ENCODE measurements at regions not wholly inside any gene's neighbourhood (a gene's known extent, or its start where the extent isn't known, plus 50 kb on each side); places are given as distances from the start of the nearest gene placed in this dataset.

DNA sequence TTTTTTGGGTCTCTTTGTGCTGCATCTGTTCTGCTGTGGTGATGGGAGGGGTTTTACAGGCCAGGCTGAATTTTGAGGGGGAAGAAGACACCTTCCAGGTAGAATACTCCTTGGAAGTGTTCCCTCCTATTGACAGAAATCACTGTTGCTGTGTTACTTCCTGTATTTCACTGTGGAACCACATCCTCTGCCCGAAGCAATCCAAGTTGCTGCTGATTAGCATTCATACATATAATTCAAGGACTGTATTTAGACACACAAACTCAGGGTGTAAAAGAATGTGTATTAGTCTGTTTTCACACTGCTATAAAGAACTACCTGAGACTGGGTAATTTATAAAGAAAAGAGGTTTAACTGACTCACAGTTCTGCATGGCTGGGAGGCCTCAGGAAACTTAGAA, 50.6 kb upstream of the TMEM244 start:
- TF ChIP-seq CREB1 (CRISPR knock-in tag; IDR thresholded peaks at IDR 0.05; ENCODE audit: low read depth) = no peak
- no peak for TF ChIP-seq POLR2AphosphoS5 (IDR thresholded peaks at IDR 0.05; ENCODE audit: low read depth)
- TF ChIP-seq, protein P1, sequence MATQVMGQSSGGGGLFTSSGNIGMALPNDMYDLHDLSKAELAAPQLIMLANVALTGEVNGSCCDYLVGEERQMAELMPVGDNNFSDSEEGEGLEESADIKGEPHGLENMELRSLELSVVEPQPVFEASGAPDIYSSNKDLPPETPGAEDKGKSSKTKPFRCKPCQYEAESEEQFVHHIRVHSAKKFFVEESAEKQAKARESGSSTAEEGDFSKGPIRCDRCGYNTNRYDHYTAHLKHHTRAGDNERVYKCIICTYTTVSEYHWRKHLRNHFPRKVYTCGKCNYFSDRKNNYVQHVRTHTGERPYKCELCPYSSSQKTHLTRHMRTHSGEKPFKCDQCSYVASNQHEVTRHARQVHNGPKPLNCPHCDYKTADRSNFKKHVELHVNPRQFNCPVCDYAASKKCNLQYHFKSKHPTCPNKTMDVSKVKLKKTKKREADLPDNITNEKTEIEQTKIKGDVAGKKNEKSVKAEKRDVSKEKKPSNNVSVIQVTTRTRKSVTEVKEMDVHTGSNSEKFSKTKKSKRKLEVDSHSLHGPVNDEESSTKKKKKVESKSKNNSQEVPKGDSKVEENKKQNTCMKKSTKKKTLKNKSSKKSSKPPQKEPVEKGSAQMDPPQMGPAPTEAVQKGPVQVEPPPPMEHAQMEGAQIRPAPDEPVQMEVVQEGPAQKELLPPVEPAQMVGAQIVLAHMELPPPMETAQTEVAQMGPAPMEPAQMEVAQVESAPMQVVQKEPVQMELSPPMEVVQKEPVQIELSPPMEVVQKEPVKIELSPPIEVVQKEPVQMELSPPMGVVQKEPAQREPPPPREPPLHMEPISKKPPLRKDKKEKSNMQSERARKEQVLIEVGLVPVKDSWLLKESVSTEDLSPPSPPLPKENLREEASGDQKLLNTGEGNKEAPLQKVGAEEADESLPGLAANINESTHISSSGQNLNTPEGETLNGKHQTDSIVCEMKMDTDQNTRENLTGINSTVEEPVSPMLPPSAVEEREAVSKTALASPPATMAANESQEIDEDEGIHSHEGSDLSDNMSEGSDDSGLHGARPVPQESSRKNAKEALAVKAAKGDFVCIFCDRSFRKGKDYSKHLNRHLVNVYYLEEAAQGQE (IDR thresholded peaks at IDR 0.05; ENCODE audit: unreplicated experiment) = no peak
- ATAC-seq = no peak
- H3K4me1 ChIP-seq (ENCODE audit: insufficient read depth) = no peaks in the 10 kb centered on the region

More for the DNA sequence above, 50.6 kb upstream of the TMEM244 start:
- no peak overlapping the region for H3K4me3 Mint-ChIP-seq
- peaks cover 2% of the 10 kb centered on the region for H3K27me3 Mint-ChIP-seq (ENCODE audit: insufficient read depth, low read depth, poor library complexity)
- no peaks in the 10 kb centered on the region for H3K36me3 Mint-ChIP-seq (ENCODE audit: low read depth)
- no peak overlapping the region for H3K27ac Mint-ChIP-seq
- no peak overlapping the region for H3K27ac ChIP-seq (ENCODE audit: low read depth)
- DNase-seq (ENCODE audit: low spot score) = no peak
- no peak overlapping the region for H3K4me3 ChIP-seq
- peaks cover 5% of the 10 kb centered on the region; the same call in 2 of the 3 replicates for H3K4me1 Mint-ChIP-seq
- no peaks in the 10 kb centered on the region for H3K27me3 ChIP-seq (ENCODE audit: insufficient read depth)
- H3K36me3 ChIP-seq (ENCODE audit: insufficient read depth) = no peaks in the 10 kb centered on the region
- H3F3A ChIP-seq (replicated peaks; ENCODE audit: low read depth) = no peaks in the 10 kb centered on the region
- no peaks in the 10 kb centered on the region; the same call in 2 of the 3 replicates for H3K9me3 Mint-ChIP-seq
- H4K20me1 ChIP-seq (replicated peaks; ENCODE audit: insufficient read depth) = no peaks in the 10 kb centered on the region
- no peaks in the 10 kb centered on the region for H3K79me2 ChIP-seq (replicated peaks; ENCODE audit: insufficient read depth)
- peak overlapping the region; percentile 66; the same call in 1 of the 2 replicates for H2AFZ ChIP-seq
- H3K4me2 ChIP-seq = no peak overlapping the region
- H3K9me2 ChIP-seq (ENCODE audit: insufficient read depth) = peaks cover 19% of the 10 kb centered on the region
